Activated CD4-positive, alpha-beta T cell treated with anti-CD3 and anti-CD28 coated beads for 1 hour (primary cell): ENCODE measurements at regions not wholly inside any gene's neighbourhood (a gene's known extent, or its start where the extent isn't known, plus 50 kb on each side); places are given as distances from the start of the nearest gene placed in this dataset.
"Not testable (repeated sequence)": the region's sequence is repeated elsewhere in the genome, so short reads cannot be mapped to it uniquely, and the experiment has no call there.

Experiments
- DNase-seq: peaks from one replicate; pipeline ENCODE4 v3.0.0-alpha.2; 2020

DNA sequence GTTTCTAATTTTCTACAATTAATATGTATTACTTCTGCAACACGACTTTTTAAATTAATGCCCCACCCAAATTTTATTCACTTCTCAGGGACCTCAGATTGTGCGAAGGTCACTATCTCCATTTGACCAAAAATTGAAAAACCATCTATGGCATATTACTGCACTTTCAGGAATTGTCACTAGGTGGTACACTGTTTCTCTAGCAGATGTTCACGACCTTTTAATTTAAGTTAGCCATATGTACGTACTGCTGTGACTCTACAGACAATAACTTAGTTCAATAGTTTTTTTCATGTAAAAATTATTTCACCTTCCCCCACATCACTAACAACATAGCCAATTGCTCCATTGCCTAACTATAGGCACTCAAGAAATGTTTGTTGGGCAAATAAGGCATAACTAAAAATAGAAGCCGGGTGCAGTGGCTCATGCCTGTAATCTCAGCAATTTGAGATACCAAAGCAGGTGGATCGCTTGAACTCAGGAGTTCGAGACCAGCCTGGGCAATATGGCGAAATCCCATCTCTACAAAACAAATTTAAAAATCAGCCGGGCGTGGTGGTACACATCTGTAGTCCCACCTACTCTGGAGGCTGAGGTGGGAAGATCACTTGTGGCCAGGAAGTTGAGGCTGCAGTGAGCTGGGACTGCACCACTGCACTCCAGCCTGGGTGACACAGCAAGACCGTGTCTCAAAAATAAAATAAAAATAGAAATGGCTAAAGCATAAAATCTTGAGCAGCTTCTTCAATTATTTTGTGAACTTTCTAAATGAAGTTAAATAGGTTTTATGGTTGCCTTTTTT lies 75.7 kb upstream of the PKN2 start:
- DNase-seq = no peak

DNA sequence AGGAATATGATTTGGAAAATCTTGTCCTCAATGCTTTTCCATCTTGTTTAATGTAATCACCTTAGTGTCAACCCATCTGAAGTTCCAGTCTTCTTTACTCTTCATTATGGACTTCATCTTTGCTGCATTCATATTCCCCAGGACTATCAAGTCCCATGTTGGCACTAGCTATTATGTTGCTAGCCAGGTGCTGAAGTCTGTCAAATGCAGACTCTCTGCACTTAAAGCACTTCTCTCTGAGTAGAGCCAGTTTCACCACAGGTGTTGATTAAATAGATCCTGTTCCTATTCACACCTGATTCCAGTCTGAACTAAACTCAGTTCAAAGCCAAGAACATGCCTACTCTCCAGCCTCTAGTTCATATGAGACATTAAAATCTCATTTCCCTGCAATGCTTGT lies 75.0 kb upstream of the PKN2 start:
- no peak for DNase-seq

DNA sequence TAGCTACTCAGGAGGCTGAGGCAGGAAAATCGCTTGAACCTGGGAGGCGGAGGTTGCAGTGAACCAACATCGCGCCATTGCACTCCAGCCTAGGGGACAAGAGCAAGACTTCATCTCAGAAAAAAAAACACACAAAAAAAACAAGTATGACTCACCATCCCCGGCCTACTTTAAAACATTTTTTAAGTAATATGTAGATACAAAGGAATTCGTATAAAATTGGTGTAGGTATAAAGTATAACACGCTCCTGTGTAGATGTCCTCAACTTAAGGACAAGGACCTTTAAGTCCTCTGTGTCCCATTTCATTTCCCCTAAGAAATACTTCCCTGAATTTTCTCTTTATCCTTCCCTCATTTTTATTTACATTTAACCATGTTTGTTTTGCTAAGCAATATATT lies 73.4 kb upstream of the PKN2 start:
- no peak for DNase-seq

DNA sequence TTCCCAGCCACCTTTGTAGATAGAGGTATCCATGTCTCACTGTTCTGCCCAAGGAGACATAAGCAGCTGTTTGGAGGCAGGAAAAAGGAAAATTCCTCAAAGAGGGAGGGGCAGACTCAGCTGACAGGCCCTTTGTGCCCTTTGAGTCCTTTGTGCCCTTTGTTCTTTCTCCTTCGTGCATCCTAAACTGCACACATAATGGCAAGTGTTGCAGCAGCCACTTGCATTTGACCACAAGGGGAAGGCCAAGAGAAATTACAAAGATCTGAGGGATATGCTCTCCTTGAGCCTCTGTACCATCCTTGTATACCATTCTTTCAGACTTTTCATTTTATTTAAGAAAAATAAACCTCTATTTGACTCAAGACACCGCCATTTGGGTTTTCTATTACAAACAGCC lies 71.8 kb upstream of the PKN2 start:
- no peak for DNase-seq

DNA sequence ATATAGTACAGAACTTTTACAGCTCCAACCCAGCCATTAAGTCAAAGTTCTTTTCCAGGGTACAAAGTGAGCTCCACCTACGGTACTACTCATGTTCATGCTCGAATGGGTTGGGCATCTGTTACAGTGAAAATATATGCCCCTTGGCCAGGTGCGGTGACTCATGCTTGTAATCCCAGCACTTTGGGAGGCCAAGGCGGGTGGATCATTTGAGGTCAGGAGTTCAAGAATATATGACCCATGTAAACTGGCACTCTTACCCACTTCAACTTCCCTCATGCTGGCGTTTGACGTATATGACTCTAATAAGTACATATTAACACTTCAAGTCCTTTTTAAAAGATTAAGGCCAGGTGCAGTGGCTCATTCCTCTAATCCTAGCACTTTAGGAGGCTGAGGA lies 71.3 kb upstream of the PKN2 start:
- DNase-seq = no peak

DNA sequence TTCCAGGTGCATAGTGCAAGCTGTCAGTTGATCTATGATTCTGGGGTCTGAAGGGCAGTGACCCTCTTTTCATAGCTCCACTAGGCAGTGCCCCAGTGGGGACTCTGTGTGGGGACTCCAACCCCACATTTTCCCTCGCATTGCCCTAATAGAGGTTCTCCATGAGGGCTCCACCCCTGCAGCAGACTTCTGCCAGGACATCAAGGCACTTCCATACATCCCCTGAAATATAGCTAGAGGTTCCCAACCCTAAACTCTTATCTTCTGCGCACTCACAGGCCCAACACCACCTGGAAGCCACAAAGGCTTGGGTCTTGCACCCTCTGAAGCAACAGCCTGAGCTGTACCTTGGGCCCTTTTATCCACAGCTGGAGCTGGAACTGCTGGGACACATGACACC lies 65.7 kb upstream of the PKN2 start:
- DNase-seq = no peak

DNA sequence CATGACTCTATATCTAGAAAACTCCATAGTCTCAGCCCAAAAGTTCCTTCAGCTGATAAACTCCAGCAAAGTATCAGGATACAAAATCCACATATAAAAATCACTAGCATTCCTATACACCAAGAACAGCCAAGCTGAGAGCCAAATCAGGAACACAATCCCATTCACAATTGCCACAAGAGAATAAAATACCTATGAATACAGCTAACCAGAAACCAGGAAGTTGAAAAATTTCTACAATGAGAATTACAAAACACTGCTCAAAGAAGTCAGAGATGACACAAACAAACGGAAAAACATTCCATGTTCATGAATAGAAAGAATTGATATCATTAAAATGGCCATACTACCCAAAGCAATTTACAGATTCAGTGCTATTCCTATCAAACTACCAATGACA lies 61.0 kb upstream of the PKN2 start:
- not testable (repeated sequence) for DNase-seq
